Panc1 (cell line): ENCODE measurements at regions not wholly inside any gene's neighbourhood (a gene's known extent, or its start where the extent isn't known, plus 50 kb on each side); places are given as distances from the start of the nearest gene placed in this dataset.

Source experiments
- ATAC-seq: fragments of 200-7000 bp; cut with Tn5 transposase; 2 replicates; pipeline ENCODE4 v1.9.1; 2020; ENCODE audit warnings: mild to moderate bottlenecking, moderate library complexity
- BruUV-seq: library from RNA; stranded (reverse); fragments of 400-500 nt; replicated peaks from 2 replicates; lab custom pipeline; 2021; lab: Mats Ljungman, UMichigan
- CTCF ChIA-PET: fragments of 300-600 bp; sonication (Branson Sonifier 250); formaldehyde crosslinking; loops from one replicate; lab custom pipeline; 2022; ENCODE audit warnings: antibody characterized with exemption; lab: Charles Lee
- POLR2A ChIA-PET: fragments of 300-600 bp; sonication (Branson Sonifier 250); formaldehyde crosslinking; loops from one replicate; lab custom pipeline; 2022; ENCODE audit warnings: antibody characterized with exemption; lab: Charles Lee
- DNase-seq: peaks from one replicate; pipeline ENCODE4 v3.0.0-alpha.2; 2010; ENCODE audit warnings: low read depth, low spot score
- H3K27ac ChIP-seq: 2 replicates; pipeline ENCODE4 v1.5.1; 2011; ENCODE audit warnings: mild to moderate bottlenecking, low read length, inconsistent platforms
- H3K27me3 ChIP-seq: fragments of 200-500 bp; sonication (Bioruptor generic); 2 replicates; pipeline ENCODE4 v1.6.0; 2014; ENCODE audit warnings: low read length, inconsistent platforms; ENCODE audit not compliant: control insufficient read depth, insufficient read depth
- H3K36me3 ChIP-seq: fragments of 200-500 bp; sonication (Bioruptor generic); 2 replicates; pipeline ENCODE4 v1.5.1; 2014; ENCODE audit warnings: inconsistent platforms, mild to moderate bottlenecking, low read length, moderate library complexity; ENCODE audit not compliant: control insufficient read depth, insufficient read depth
- H3K4me1 ChIP-seq: 2 replicates; pipeline ENCODE4 v1.5.1; 2011; ENCODE audit warnings: inconsistent platforms, mild to moderate bottlenecking, low read length, moderate library complexity; ENCODE audit not compliant: control insufficient read depth, insufficient read depth
- H3K4me3 ChIP-seq, 2 experiments: 2 replicates each; pipeline ENCODE4 v1.5.1; 2011 to 2012; ENCODE audit warnings: low read depth in 2 of 2, low read length in 2 of 2, mild to moderate bottlenecking in 2 of 2, inconsistent platforms in 1 of 2, moderate library complexity in 1 of 2
- H3K9me3 ChIP-seq: fragments of 200-500 bp; sonication (Bioruptor generic); 2 replicates; pipeline ENCODE4 v1.5.1; 2014; ENCODE audit warnings: low read depth, mild to moderate bottlenecking, inconsistent platforms, low read length, moderate library complexity; ENCODE audit not compliant: control insufficient read depth, insufficient read depth
- CTCF ChIP-seq: fragments of 450-650 bp; IDR thresholded peaks from 2 replicates; pipeline ENCODE4 v1.5.1; 2017; ENCODE audit warnings: mild to moderate bottlenecking
- POLR2AphosphoS5 ChIP-seq: IDR thresholded peaks from 2 replicates; pipeline ENCODE4 v1.6.1; 2012; ENCODE audit warnings: mild to moderate bottlenecking, low read depth, low read length, moderate library complexity
- REST ChIP-seq, 2 experiments: IDR thresholded peaks; 2 replicates each; pipeline ENCODE4 v1.6.1; 2011 to 2012; ENCODE audit warnings: low read depth in 2 of 2, control low read depth in 1 of 2, low read length in 1 of 2, mild to moderate bottlenecking in 1 of 2, moderate library complexity in 1 of 2; ENCODE audit not compliant: insufficient read depth in 1 of 2
- SIN3A ChIP-seq: IDR thresholded peaks from 2 replicates; pipeline ENCODE4 v1.6.1; 2012; ENCODE audit warnings: low read depth, mild to moderate bottlenecking, low read length, moderate library complexity, borderline replicate concordance; ENCODE audit not compliant: insufficient read depth
- TCF7L2 ChIP-seq: IDR thresholded peaks from 2 replicates; pipeline ENCODE4 v1.6.1; 2011; ENCODE audit warnings: mild to moderate bottlenecking, low read depth, low read length, inconsistent platforms
- in situ Hi-C: cut with HindIII; loops from 2 replicates; pipeline ENCODE4 v1.10.0; 2016; ENCODE audit warnings: low sequenced_read_pairs, low pct_unique_long_range_greater_than_20kb
- intact Hi-C: fragments of 100-400 bp; cut with micrococcal nuclease; formaldehyde crosslinking; loops from one replicate; pipeline ENCODE4 v1.10.0; 2022; ENCODE audit not compliant: unreplicated experiment

- DNase-seq = no peak
- Histone ChIP-seq H3K36me3 (no peaks in the 10 kb centered on the region), H3K27me3 (no peaks in the 10 kb centered on the region), H3K9me3 (no peaks in the 10 kb centered on the region), H3K27ac (no peak overlapping the region), H3K4me3 (no peak overlapping the region), H3K4me1 (no peaks in the 10 kb centered on the region)
- in situ Hi-C loops (no loop called here), intact Hi-C loops (no loop called here)
- no peak for ATAC-seq
- POLR2A ChIA-PET = no interaction called here
- CTCF ChIA-PET = no interaction called here
- BruUV-seq = no TSS peak
- TF ChIP-seq TCF7L2 (no peak), CTCF (no peak)
These were observed 660.9 kb downstream of the LIG4 start for GRCh38 chr13:107554460-107554859.

- Histone ChIP-seq H3K4me3 (no peak overlapping the region), H3K9me3 (no peaks in the 10 kb centered on the region), H3K27me3 (no peaks in the 10 kb centered on the region), H3K27ac (no peak overlapping the region), H3K36me3 (no peaks in the 10 kb centered on the region), H3K4me1 (no peaks in the 10 kb centered on the region)
- TF ChIP-seq POLR2AphosphoS5 = no peak
- BruUV-seq = no TSS peak
- intact Hi-C loops = no loop called here
- ATAC-seq = no peak
- no peak for DNase-seq
- POLR2A ChIA-PET = interaction anchor here (0.6 kb wide), 1 partner anchor 13 kb away, joined by 3 read pairs; no protein-coding TSS in a partner anchor
- CTCF ChIA-PET = no interaction called here
- in situ Hi-C loops = no loop called here
These were observed 661.5 kb downstream of the LIG4 start for GRCh38 chr13:107553838-107554237.

- Histone ChIP-seq H3K27me3 (no peaks in the 10 kb centered on the region), H3K9me3 (no peaks in the 10 kb centered on the region), H3K4me1 (no peaks in the 10 kb centered on the region), H3K4me3 (no peak overlapping the region), H3K36me3 (no peaks in the 10 kb centered on the region), H3K27ac (no peak overlapping the region)
- ChIA-PET CTCF (no interaction called here), POLR2A (interaction anchor here (0.6 kb wide), 1 partner anchor 114 kb away, joined by 4 read pairs; no protein-coding TSS in a partner anchor)
- DNase-seq (no peak), ATAC-seq (no peak)
- no peak for TF ChIP-seq POLR2AphosphoS5
- TF ChIP-seq TCF7L2 = no peak
- TF ChIP-seq CTCF = no peak
- TF ChIP-seq SIN3A = no peak
- TF ChIP-seq REST (IDR thresholded peaks at IDR 0.05; ENCODE audit: insufficient read depth in 1 of 2, low read depth in 2 of 2, low read length in 1 of 2) = no peak
- in situ Hi-C loops (no loop called here), intact Hi-C loops (no loop called here)
- BruUV-seq = no TSS peak
These were observed 663.8 kb downstream of the LIG4 start for GRCh38 chr13:107551521-107551920.
